ENCODE measurements at regions not wholly inside any gene's neighbourhood (a gene's known extent, or its start where the extent isn't known, plus 50 kb on each side); places are given as distances from the start of the nearest gene placed in this dataset.

DNA sequence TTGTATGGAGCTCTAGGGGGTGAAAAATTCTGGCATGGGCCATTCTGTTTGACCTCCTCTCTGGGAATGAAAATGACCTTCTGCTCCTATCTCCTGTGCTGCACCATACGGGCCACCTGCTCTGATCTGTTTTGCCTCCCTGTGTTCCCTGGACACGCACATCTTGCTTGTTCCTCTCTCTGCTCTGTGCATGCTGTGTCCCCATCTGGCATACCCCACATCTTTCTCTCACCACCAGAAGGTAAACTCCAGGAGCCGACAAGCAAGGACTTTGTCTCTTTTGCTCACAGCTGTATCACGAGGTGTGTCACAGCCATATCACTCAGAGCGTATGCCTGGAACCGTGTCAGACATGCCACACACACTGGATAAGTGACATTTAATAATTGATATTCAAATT lies 208.4 kb upstream of the DTNBP1 start:
- DNase-seq = no peak

DNA sequence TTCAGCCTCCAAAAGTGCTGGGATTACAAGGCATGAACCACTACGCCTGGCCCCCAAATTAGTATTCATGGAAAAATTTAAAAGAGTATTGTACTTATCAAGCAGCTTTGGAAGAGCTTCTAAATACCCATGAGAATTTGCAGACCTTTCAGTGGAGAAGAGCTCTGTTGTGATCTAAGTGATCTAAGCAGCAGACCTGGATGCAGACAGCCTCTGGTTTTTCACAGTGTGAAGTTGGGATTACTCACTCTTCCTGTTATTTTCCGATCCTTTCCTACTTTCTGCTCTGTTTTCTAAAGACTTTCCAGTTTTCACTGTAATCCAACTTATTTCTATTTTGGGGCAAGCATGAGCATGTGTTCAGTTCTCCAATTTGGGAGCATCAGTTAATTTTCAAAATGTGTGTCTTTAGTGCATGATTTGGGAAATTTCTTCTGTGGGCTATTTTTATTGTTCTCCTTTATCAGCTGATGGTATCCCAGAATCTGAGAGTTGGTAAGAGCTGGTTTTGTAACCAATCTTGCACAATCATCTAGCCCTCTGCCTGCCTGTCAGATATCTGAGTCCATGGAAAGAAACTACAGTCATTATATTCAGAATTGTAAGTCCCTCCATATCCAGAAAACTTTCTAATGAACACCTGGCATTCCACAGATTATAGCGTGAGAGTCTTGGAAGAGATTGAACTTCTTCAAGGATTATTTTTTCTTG lies 207.7 kb upstream of the DTNBP1 start:
- DNase-seq = no peak

DNA sequence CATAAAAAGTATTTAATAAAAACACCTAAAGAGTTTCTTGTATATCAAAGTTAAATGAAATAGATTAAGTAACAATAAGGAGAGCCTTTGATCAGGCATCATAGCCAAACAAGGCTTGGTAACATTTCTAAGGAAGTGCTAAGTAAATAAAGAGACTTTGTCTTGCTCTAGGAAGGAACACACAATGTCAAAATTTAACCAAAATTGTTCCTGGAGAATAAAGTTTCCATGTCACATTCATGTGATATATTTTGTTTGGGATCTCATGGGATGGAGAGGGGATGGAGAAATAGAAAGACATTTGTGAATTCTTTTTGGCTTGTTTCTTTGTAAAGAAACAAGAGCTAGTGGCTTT lies 201.9 kb upstream of the DTNBP1 start:
- no peak for DNase-seq

DNA sequence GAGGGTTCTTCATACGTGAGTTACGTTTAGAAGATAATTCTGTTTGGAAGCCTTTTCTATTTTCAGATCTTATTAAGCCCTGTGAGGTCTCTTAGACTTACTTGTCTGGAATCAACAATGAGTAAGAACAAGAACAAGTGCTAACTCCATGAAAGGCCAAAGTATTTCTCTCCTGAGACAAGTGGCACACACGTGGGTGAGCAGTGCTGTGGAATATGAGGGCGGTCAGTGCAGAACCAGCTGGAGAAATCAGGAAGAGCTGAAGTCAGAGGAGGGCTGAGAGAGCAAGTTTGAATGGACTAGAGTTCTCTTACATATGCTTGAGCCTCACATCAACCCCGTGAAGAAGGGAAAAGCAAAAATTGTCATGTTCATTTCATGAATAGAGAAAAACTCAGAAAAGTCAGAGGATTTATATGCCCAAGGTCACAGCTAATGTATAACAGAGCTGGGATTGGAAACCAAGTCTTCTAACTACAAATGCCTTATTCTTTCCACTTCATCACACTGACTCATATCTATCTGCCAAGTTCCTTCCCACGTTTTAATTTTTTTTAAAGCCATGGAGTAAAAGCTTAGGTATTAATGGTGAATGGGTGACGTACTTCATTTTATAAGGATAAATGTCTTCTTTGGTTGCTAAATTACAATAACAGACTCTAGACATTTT lies 201.3 kb upstream of the DTNBP1 start:
- DNase-seq = no peak

DNA sequence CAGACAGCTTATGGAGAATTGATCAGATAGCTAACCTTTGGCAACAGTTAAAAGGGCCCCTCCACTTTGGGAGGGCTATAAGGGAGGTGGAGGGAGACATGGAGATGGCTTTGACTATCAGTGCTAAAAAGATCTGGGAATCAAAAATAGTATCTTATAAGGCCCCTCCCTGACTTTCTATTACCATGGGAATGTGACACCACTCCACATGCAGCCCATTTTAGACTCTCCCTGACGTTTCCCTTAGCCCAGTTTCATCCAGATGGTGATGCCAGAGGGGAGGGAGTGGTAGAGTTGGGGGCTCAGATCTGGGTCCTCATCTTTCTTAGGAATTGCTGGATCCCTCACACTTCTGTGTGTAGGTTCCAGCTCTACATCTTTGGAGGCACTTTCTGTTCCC lies 200.0 kb upstream of the DTNBP1 start:
- DNase-seq = no peak

DNA sequence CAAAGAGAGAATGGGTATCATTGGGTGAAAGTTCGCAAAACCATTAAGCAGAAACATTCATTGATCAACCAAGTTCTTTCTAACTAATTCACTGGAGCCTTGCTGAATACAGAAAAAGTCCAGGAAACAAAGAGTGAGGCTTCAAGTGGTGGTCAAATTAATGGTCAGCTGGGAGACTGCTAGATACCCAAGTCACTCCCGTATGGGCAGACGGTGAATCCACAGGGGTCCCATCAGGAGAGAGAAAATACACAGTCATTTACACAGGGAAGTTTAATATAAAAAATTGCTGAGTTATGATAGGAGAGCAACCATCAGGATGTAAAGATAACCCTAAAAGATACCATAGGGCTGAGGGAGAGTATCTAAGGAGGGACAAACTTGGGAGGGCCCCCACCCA lies 198.7 kb upstream of the DTNBP1 start:
- no peak for DNase-seq

DNA sequence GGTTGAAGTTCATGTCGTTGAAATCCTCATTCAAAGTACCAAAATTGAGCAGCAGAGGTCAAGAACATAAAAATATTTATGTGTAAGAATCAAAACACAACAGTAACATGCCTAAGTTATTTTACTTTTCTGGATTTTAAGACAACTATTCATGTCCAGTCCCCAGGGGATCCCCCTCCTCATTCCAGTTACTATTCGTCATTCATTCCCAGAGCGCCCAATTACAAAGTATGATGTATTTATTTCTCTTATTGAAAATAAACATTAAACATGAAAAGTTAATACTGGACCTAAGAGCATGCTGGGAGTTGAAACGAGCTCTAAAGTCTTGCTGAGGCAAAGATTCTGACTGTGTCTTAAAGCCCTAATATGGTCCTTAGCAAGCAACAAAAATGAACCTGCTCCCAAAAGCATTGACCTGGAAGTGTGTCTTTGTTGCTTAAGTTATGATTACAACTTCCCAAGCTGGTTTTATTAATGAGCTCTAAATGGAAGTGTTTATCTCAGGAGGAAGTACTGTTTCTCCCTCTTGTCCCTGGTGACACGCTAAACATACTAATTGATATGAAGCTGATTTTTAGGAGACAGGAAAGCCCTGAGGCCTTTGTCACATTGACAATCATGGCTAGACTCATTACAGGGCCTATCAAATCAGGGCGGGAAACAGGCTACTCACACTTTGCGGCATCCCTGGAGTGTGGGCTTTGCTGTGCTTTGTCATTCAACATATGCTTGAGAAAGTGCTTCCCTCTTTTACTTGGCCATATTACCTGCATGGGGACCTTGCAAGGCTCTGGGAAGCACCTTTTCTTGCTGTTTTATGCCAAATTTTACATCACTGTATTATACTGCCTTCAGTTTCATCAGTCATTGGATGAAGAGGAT lies 192.2 kb upstream of the DTNBP1 start:
- no peak for DNase-seq

DNA sequence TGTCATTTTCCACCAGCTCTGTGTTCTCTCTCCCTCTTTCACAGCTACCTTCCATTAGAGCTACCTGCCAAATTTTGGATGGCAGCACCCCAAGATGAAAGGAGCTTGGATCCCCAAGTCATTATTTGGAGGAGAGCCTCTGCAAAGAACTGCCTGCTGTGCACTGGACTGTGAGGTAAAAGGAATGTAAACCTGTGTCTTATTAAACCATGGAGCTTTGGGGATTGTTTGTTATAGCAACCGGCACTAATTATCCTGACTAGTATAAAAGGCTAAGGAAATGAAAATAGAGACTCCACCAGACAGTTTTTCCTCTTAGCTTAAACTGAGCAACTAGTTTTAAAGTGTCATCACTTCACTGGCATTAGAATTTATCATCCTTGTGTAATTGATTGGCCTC lies 191.6 kb upstream of the DTNBP1 start:
- no peak for DNase-seq

DNA sequence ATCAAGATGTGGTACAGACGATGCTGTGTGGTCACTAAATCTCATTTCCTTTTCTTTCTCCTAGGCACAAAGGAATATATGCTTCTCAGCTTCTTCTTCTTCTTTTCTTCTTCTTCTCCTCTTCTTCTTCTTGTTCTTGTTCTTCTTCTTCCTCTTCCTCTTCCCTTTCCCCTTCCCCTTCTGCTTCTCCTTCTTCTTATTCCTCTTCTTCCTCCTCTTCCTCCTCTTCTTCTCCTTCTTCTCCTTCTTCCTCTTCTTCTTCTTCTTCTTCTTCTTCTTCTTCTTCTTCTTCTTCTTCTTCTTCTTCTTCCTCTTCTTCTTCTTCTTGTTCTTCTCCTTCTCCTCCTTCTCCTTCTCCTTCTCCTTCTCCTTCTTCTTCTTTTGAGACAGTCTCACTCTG lies 190.4 kb upstream of the DTNBP1 start:
- DNase-seq = no peak

DNA sequence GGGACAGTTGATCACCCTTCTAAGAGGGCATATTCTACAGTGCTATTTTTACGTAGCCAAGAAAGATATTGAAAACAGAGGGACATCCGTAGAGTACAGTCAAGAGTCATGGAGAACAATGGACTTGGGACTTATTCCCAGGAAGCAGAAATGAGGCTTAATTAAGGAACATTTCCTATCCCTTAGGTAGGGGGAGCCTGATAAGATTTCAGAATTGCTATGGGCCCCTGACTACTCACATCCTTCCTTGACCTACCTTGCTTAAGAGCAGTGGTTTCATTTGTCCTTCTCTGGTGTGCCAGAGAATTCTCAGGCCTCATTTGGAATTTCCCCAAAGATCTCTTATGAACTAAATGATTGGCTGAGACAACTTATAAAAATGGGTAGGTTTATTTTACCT lies 189.5 kb upstream of the DTNBP1 start:
- no peak for DNase-seq

DNA sequence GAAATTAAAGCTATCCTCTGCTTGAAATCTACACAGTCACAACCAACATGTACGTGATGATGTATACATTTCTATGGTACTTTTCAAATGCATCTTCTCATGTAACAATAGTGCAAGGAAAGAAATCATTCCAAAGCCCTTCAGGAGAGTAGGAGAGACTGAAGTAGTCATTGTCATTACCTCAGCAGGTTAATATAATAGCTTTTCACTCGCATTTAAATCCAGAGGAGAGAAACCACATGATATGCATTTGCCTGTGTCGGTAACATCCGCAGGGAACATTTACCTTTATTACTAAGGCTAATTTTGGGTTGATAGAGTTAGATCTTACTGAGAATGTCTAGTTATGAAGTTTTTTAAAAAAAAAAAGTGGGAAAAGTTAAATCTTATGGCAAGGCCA lies 186.6 kb upstream of the DTNBP1 start:
- no peak for DNase-seq

DNA sequence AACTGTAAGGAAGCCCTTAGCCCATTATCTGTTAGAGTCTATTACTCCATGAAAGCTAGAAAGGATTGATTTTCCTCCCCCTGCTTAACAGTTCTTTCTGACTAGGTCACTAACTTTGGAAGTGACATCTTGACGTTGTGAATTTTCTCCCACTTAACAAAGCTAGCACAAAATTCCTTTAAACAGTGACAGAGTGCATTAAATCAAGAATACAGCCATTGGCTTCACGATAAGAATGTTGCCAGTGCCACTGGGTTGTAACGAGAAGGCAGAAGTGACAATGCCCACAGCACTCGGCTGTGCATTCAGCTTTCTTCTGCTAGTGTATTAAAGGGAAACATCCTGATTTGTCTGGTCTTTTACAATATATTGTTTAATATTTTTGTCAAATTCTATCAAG lies 182.7 kb upstream of the DTNBP1 start:
- no peak for DNase-seq

DNA sequence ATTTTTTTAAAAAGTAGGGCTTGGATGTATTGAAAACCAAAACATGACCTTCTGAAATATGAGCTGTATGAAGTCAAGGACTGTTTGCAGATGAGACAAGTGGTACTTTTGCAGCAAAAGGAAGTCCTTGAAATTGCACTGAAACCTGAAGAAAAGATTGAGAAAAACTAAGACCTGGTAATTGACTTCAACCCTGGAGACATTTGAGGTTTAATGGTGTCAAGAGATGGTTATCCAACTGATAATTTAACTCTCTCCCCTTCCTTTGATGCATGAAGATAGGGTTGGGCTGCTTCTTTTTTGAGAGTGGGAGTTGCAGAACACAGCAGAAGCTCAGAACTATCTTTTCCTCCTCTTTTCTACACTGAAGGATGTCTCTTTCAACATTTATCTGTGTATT lies 180.9 kb upstream of the DTNBP1 start:
- no peak for DNase-seq

DNA sequence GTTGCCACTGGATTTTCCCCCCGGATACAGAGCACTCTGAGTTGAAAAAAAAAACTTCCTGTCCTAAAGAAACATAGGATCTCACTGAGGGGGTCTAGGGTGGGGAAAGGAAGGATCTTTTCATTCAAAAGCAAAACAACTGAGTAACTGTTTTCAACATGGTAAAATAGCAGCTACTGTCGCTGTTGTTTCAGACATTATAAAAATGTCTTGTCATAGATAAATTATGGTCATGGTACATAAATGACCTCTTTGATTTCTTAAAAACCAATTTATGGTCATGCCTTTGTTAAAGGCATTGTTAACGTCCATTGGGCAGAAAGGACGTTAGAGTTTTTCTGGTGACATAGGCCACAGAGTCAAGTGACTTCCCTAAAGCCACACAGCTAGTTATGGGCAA lies 180.4 kb upstream of the DTNBP1 start:
- no peak for DNase-seq

DNA sequence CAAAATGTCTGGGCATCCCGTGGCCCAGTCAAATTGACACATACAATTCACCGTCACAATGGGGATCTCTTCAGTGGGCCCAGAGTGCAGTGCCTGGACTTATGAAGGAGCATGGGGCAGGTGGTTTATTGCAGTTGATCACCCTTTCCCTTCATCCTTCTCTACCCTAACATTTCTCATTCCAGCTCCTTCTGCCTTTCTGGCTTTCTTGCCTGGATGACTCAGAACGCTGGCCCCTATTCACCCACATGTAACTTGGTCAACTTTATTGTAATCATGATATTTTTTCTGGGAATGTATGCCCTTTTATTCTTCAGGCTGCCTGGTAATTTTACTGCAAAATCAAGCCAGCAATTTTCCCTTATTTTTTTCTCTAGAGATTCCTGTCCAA lies 179.9 kb upstream of the DTNBP1 start:
- DNase-seq = no peak

DNA sequence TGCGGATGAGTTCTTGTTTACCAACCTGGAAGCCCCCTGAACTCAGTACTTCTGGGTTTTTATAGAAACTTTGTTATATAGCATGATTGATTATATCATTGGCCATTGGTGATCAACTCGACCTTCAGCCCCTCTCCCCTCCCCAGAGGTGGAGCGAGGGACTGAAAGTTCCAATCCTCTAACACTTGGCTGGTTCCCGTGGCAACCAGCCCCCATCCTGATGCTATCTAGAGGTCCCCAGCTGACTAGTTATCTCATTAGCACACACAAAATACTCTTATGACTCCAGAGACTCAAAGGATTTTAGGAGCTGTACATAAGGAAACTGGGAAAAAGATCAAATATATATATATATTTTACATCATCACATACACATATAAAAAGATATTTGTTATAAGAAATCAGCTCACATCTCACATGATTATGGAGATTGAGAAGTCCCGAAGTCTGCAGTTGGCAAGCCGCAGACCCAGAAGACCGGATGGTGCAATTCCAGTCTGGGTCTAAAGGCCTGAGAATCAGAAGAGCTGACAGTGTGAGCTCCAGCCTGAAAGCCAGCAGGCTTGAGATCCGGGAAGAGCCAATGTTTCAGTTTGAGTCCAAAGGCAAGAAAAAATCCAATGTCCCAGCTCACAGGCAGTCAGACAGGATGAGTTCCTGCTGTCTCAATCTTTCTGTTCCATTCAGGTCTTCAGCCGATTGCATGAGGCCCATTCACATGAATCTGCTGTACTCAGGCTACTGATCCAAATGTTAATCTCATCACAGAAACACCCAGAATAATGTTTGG lies 179.3 kb upstream of the DTNBP1 start:
- DNase-seq = no peak

DNA sequence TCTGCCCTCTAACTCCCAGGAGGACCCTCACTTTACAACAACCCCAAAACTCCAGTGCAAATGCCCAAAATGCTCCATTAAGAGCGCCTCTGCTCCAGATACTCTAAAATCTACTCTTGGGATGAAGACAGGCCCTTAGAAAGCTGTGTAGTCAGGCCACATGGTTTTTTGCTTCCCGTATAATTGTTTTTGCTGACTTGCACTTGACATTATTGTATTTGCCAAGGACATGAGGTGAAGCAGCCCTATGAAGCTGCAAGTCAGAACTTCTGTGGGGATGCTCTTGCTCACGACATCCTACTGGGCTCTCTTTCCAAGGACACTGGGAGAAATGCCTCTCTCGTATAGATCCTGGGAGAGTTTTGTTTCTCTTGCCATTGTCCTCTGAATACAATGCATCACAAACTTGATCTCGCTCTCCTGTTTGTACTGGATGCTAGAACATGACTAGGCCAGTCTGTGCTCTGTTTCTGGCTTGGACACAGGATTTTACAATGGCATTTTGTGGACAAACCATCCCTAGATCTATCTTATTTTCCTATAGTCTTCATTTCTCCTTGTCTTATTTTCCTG lies 177.2 kb upstream of the DTNBP1 start:
- no peak for DNase-seq

DNA sequence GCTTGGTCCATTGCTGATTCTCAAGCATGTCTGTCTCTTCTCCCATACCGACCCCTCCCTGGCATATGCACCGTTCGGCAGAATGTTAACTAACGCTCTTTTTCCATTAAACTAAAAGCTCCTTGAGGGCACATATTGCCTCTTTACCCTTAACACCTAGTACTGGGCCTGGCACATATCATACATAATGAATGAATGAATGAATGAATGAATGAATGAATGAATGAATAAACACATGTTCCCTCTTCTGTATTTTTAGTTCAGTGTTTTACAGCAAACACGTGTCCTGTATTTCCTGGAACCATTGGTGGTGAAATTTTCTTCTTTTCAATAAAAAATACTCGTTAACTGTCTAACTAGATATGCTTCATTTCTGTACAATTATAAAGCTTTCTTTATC lies 174.4 kb upstream of the DTNBP1 start:
- DNase-seq = no peak

DNA sequence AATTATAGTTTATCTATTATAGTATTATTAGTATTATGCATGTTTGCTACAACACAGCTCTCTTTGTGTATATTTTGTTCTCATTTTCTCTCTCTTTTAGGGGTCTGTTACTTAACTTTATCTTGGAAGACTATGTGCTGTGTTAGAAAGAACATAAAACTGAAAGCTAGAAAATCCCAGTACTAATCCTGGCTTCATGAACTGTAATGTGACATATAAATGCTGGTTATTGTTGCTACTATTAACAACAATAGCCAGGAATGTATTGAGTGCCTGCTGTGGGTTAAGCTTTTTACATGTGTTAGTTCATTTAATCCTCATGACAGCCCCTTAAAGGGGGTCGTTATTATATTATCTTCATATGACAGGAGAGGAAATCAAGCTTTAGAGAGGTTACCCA lies 170.0 kb upstream of the DTNBP1 start:
- no peak for DNase-seq

DNA sequence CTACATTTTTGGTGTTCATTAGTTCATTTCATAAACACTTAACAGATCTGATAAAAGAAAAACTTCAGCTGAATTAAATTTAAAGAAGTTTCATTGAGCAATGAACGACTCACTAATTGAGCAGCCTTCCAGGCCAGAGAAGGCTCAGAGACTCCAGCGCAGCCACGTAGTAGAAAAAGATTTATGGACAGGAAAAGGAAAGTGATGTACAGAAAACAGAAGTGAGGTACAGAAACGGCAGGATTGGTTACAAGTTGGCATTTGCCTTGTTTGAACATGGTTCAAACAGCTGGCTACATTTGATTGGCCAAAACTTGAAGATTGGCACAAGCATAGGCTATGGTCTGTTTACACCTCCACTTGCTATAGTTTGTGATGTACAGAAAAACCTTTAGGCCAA lies 166.3 kb upstream of the DTNBP1 start:
- DNase-seq = no peak

DNA sequence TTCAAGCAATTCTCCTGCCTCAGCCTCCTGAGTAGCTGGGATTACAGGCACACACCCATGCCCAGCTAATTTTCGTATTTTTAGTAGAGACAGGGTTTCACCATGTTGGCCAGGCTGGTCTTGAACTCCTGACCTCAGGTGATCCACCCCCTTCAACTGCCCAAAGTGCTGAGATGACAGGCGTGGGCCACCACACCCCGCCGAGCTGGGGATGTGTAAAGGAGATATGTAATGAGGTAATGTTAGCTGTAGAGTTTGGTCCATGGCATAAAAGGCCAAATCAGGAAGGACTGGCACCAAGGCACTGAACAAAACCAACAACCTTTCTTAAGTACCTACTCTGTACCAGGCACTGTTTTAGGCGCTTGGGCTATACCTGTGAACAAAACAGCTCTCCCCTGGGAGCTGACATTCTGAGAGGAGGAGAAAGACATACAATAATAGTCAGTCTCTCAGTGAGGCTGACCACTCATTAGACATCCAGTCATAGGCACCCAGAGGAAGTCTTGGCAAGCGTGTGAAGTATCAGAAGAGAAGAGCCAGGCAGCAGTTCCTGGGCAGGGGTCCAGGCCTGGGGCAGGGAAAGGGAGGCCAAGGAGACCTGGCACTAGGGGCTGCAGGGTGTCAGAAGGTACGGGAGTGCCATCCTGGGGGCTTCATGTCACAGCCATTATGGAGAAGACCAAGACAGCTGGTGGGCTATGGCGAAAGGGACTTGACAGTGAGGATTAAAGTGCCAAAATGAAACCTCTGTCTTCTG lies 164.8 kb upstream of the DTNBP1 start:
- no peak for DNase-seq

DNA sequence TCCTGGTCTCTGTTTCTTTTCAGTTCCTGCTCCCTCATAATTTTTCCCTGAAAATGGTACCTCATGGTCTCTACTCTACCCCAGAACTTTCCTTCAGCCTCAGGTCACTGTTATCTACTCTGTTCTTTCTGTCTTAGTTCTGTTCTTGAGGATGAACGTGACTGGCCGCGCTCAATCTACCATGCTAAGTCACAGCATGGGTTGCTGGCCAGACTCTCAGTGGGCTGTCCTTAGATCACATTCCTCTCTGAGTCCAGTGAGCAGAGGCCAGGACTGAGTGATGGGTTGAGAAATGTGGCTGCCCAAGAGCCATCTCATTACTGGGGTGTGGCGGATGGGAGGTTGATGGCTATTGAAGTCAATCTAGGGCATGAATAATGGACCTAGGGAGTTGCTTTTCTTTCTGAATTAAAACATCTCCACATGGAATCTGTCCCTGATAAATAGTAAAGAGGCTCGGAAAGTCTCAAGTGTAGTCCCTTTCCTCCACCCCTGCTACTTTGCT lies 164.0 kb upstream of the DTNBP1 start:
- DNase-seq = no peak
